ENCODE measurements at regions not wholly inside any gene's neighbourhood (a gene's known extent, or its start where the extent isn't known, plus 50 kb on each side); places are given as distances from the start of the nearest gene placed in this dataset.

DNA sequence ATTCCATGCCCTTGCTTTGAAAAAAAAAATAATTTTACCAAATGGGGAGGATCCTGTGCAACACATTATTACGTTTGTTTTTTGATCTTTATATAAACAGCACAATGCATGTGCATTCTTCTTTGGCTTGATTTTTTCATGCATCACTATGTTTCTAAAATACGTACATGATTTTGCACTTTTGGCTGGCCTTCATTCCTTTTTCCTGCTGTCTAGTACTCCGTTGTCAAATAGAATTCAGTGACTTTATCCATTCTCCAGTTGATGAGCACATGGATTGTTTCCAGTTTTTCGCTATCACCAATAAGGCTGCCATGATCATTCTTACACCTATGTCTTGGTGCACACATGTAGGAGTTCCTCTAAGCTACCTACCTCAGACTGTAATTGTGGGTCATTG lies 63.0 kb upstream of the ID3 start:
- 89% methylated on average over 4 of the region's 4 CpGs; no CpG with 5 or more reads in 1 of the 2 experiments for WGBS, 2 experiments (ENCODE audit: extremely low coverage in 1 of 2, insufficient coverage in 1 of 2, insufficient read length in 1 of 2, insufficient replicate concordance in 2 of 2, low coverage in 1 of 2, low lambda C conversion rate in 2 of 2, missing lambda C conversion rate in 1 of 2)
- no peaks in the 10 kb centered on the region for H3K36me3 ChIP-seq (ENCODE audit: control insufficient read depth in 2 of 4, insufficient read depth in 4 of 4, low read length in 3 of 4)
- no peak overlapping the region for H2BK12ac ChIP-seq (ENCODE audit: low read depth, low read length)
- no peak overlapping the region for H2AFZ ChIP-seq (ENCODE audit: low read length)
- H3K14ac ChIP-seq (ENCODE audit: insufficient read length), result no peak overlapping the region
- H2BK120ac ChIP-seq (replicated peaks; ENCODE audit: low read depth, low read length), result no peak overlapping the region
- H2BK20ac ChIP-seq (ENCODE audit: low read length), result no peak overlapping the region
- no peak overlapping the region for H2BK15ac ChIP-seq (ENCODE audit: low read length)
- H3K27me3 ChIP-seq (replicated peaks in 1 of 4; ENCODE audit: control insufficient read depth in 3 of 4, extremely low read depth in 1 of 4, insufficient read depth in 3 of 4, low read length in 3 of 4), result peaks cover 0 to 19% (median 13%) of the 10 kb centered on the region in 4 experiments; a peak in 5 of 7 replicates
- no peak overlapping the region for H2BK5ac ChIP-seq (ENCODE audit: low read depth, low read length)
- no peak overlapping the region for H4K5ac ChIP-seq (ENCODE audit: insufficient read length, low read depth, low read length)
- no peaks in the 10 kb centered on the region for H3K79me2 ChIP-seq (ENCODE audit: control insufficient read depth in 1 of 2, insufficient read depth in 2 of 2, low read length in 2 of 2)
- no peak overlapping the region for H2AK5ac ChIP-seq (ENCODE audit: low read depth, low read length)
- DNase-seq (ENCODE audit: low read depth in 1 of 2, low spot score in 2 of 2), result no peak
- no peak overlapping the region for H3K4me2 ChIP-seq (ENCODE audit: insufficient read depth in 1 of 2, low read depth in 2 of 2, low read length in 2 of 2)
- no peak overlapping the region for H3K56ac ChIP-seq (replicated peaks; ENCODE audit: insufficient read length, low read depth, low read length)
- H3K79me1 ChIP-seq (ENCODE audit: low read depth, low read length), result no peaks in the 10 kb centered on the region
- H3K4me3 ChIP-seq (ENCODE audit: extremely low read depth in 1 of 4, insufficient read depth in 2 of 4, low read depth in 3 of 4, low read length in 4 of 4), result no peak overlapping the region
- FAIRE-seq, result no peak
- no peaks in the 10 kb centered on the region for H4K20me1 ChIP-seq (replicated peaks in 1 of 2; ENCODE audit: control insufficient read depth in 1 of 2, insufficient read depth in 2 of 2, low read length in 2 of 2)
- H4K91ac ChIP-seq (replicated peaks; ENCODE audit: insufficient read length, low read length), result no peak overlapping the region
- no peak overlapping the region for H3K4ac ChIP-seq (replicated peaks; ENCODE audit: insufficient read length, low read depth, low read length)
- no peak overlapping the region for H3K18ac ChIP-seq (ENCODE audit: extremely low read depth, low read length)
- no peak overlapping the region for H3K23ac ChIP-seq (ENCODE audit: insufficient read length)
- no peak overlapping the region for H4K8ac ChIP-seq (ENCODE audit: extremely low read depth, insufficient read depth, low read length)
- peaks cover 6% of the 10 kb centered on the region; the same call in 1 of the 2 replicates for H3K23me2 ChIP-seq (ENCODE audit: low read depth, low read length)
- H3K9ac ChIP-seq (replicated peaks in 1 of 4; ENCODE audit: extremely low read depth in 1 of 4, low read depth in 3 of 4, low read length in 3 of 4), result no peak overlapping the region
- ChIA-PET POLR2A (ENCODE audit: partially characterized antibody) (interaction anchor here (0.9 to 6.5 kb wide), 2 partner anchors 13 to 22 kb away, joined by 3 to 39 read pairs; no protein-coding TSS in a partner anchor), CTCF (ENCODE audit: partially characterized antibody) (interaction anchor here (1.2 to 6.7 kb wide), 4 partner anchors 11 to 16 kb away, joined by 4 to 67 read pairs (median 4); no protein-coding TSS in a partner anchor)
- peaks cover 4 to 16% (median 9%) of the 10 kb centered on the region in 4 experiments; a peak in 6 of 7 replicates for H3K4me1 ChIP-seq (replicated peaks in 1 of 4; ENCODE audit: control insufficient read depth in 3 of 4, insufficient read depth in 4 of 4, low read length in 3 of 4)
- H3K27ac ChIP-seq (ENCODE audit: low read depth, low read length), result no peak overlapping the region
- H3K9me3 ChIP-seq (ENCODE audit: insufficient read depth in 2 of 2, low read depth in 1 of 2, low read length in 1 of 2), result no peaks in the 10 kb centered on the region
- no peak for TF ChIP-seq KDM4A (IDR thresholded peaks at IDR 0.05; ENCODE audit: low read depth, low read length, severe bottlenecking)
- TF ChIP-seq FOSL1 (IDR thresholded peaks at IDR 0.05; ENCODE audit: insufficient read depth, low read depth, low read length), result no peak
- no peak for TF ChIP-seq TBP (IDR thresholded peaks at IDR 0.05; ENCODE audit: low read depth, low read length)
- TF ChIP-seq GTF2F1 (IDR thresholded peaks at IDR 0.05; ENCODE audit: borderline replicate concordance, low read depth, low read length), result no peak
- no peak for TF ChIP-seq CREB1 (IDR thresholded peaks at IDR 0.05)
- no peak for TF ChIP-seq POU5F1 (IDR thresholded peaks at IDR 0.05; ENCODE audit: low read depth, low read length)

Measured in H1 (cell line).